IPS-18c (cell line): ENCODE measurements at regions not wholly inside any gene's neighbourhood (a gene's known extent, or its start where the extent isn't known, plus 50 kb on each side); places are given as distances from the start of the nearest gene placed in this dataset.
"Not testable (repeated sequence)": the region's sequence is repeated elsewhere in the genome, so short reads cannot be mapped to it uniquely, and the experiment has no call there.

Experiments used
- H3K4me3 ChIP-seq: 2 replicates; pipeline ENCODE4 v1.7.0; 2013; ENCODE audit warnings: low read depth, mild to moderate bottlenecking, low read length, moderate library complexity; ENCODE audit not compliant: insufficient read depth
- H3K9me3 ChIP-seq: one replicate; pipeline ENCODE4 v1.6.1; 2013; ENCODE audit warnings: mild to moderate bottlenecking, low read length, moderate library complexity; ENCODE audit not compliant: control insufficient read depth, insufficient read depth

DNA sequence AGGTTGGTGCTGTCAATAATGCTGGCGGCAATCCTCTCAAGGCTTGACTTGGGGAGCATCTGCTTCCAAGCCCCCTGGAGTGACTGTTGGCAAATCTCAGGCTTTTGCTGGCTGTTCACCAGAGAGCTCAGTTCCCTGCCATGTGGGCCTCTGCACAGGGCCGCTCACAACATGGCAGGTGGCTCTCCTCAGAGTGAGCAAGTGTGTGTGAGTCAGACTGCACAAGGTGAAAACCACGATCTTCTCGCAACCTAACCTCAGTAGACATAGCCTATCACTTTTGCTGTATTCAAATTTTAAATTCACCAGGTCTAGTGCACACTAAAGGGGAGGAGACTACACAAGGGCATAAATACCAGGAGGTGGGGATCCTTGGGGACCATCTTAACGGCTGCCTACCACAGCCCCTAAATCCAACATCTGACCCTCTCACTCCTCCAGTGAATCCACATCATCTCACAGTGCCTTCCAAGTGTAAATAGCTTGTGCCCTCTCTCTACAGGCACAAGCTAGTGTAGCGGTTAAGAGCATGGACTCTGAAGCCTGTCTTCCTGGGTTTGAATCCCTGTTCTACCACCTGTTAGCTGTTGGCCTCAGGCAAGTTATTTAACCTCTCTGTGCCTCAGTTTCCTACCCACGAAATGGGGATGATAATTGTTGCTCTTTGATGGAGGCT is 187.7 kb upstream of the CXCR4 start:
- H3K4me3 ChIP-seq = no peak overlapping the region
- no peaks in the 10 kb centered on the region for H3K9me3 ChIP-seq

DNA sequence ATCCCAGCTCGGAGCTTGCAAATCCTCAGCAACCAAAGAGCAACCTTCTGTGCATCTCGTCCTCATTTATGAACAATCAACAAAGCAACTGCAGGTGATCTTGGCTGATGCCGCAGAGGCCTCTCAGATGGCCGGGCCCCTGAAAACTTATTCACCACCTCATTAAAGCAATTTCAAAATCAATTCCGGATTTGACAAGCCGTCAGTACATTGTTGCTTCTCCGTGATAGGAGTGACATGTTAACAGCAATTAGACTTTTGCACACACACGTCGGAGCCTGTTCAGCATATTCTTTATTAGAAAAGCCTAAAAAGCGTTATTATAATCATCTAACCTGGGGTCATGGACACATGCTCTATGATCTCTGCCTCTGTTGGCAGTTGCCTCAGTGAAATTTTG is 183.1 kb upstream of the CXCR4 start:
- no peaks in the 10 kb centered on the region for H3K9me3 ChIP-seq
- no peak overlapping the region for H3K4me3 ChIP-seq

- no peak overlapping the region for H3K4me3 ChIP-seq
- no peaks in the 10 kb centered on the region for H3K9me3 ChIP-seq
These were observed 180.7 kb upstream of the CXCR4 start for GRCh38 chr2:136298631-136299030.

- H3K9me3 ChIP-seq = no peaks in the 10 kb centered on the region
- H3K4me3 ChIP-seq = no peak overlapping the region
These were observed 180.0 kb upstream of the CXCR4 start for GRCh38 chr2:136297994-136298393.

DNA sequence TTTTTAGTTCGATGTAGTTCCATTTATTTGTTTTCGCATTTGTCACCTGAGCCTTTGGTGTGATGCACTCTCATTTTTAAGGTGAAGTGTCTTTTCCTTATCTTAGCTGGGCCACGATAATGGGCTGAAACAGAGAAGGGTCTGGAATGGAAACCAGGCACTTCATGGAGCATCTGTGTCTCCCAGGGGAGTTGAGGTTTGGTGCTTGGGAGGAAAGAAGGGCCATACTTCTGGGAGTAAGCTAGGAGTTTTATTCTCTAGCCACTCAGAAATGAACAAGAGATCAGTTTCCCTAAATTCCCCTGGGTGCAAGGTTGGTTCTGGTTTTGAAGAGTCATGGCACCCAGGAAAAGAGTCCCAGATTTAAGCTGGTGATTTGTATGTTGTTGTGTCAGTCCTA is 179.4 kb upstream of the CXCR4 start:
- no peaks in the 10 kb centered on the region for H3K9me3 ChIP-seq
- H3K4me3 ChIP-seq = no peak overlapping the region

GRCh38 chr2:136295168-136295567 is 177.2 kb upstream of the CXCR4 start:
- H3K4me3 ChIP-seq = no peak overlapping the region
- no peaks in the 10 kb centered on the region for H3K9me3 ChIP-seq

DNA sequence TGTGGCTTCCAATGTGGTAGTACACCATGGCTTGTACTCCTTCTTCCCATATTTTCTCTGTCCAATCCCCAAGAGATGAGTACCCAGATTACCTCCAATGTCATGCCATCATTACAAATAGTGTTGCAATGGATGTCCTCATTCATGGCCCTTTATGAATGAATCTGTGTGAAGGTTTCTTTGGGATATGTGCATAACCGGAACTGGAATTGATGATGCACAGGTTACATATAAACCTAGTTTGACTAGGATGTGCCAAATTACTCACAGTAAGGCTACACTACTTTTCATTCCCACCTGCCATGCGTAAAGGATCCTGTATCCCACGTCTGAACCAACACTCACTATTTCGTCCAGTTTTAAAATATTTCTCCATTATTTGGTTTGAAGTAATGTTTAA is 173.9 kb upstream of the CXCR4 start:
- Histone ChIP-seq H3K9me3 (no peaks in the 10 kb centered on the region), H3K4me3 (no peak overlapping the region)

- Histone ChIP-seq H3K4me3 (no peak overlapping the region), H3K9me3 (no peaks in the 10 kb centered on the region)
These were observed 172.4 kb upstream of the CXCR4 start for GRCh38 chr2:136290326-136290725.

DNA sequence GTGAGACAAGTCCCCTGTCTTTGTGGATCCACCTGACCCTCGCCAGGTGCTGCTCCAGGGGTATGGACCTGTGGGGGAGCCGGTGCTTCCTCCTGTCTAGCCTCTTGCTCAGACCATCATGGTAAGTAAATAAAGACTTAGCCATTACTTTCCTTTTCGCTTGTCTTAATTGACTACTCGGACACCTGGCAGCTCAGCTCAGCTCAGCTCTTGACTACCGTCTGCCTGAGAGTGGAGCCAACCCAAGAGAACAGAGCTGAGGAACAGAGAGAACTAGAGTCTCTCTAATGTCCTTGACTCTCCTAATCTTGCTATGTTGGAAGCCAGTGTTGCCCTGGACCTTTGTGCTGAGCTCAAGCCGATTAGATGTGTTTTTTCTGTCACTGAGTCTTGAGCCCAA is 170.3 kb upstream of the CXCR4 start:
- Histone ChIP-seq H3K9me3 (no peaks in the 10 kb centered on the region), H3K4me3 (no peak overlapping the region)

GRCh38 chr2:136286423-136286822 is 168.5 kb upstream of the CXCR4 start:
- Histone ChIP-seq H3K9me3 (no peaks in the 10 kb centered on the region), H3K4me3 (no peak overlapping the region)

DNA sequence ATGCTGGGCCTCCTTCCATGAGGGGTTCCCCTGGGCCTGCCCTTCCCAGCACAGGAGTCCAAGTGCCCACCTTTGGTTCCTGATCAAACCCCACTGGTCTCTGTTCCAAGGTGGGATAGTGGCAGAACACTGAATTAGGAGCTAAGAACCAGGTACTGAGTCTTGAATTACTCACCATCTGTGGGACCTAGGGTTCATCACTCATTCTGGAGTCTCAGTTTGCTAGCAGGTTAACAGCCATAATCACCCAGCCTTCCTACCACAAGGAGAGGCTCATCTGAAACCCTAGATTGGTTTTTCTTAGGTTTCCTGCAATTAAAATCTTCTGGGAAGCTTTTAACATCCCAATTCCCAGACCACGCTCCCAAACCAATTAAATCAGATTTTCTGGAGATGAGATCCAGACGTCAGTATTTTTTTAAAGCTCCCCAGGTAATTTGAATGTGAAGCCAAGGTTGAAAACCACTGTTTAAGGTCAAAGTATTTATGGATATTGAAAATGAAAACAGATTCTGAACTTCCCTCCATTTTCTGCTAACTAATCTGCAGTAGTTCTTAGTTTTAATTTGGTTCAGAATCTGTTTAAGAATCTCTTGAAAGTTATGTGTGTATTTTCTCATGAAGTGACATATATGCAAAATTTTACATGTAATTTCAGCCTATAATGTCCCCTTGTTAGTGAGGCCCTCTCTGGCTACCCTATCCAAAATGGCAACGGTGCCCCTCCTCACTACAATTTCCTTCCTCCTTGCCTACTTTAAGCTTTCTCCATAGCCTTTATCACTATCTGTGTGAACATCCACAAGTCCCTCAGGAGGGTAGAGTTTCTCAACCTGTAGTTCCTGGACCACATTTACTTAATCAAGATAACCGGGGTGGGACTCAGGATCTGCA is 166.5 kb upstream of the CXCR4 start:
- H3K9me3 ChIP-seq = no peaks in the 10 kb centered on the region
- no peak overlapping the region for H3K4me3 ChIP-seq

- Histone ChIP-seq H3K9me3 (no peaks in the 10 kb centered on the region), H3K4me3 (no peak overlapping the region)
These were observed 164.3 kb upstream of the CXCR4 start for GRCh38 chr2:136282251-136282650.

- Histone ChIP-seq H3K4me3 (no peak overlapping the region), H3K9me3 (no peaks in the 10 kb centered on the region)
These were observed 163.5 kb upstream of the CXCR4 start for GRCh38 chr2:136281281-136282114.

GRCh38 chr2:136266346-136266745 is 148.4 kb upstream of the CXCR4 start:
- not testable (repeated sequence) for H3K4me3 ChIP-seq, H3K9me3 ChIP-seq

GRCh38 chr2:136259551-136259950 is 141.6 kb upstream of the CXCR4 start:
- H3K9me3 ChIP-seq = no peaks in the 10 kb centered on the region

GRCh38 chr2:136257893-136258292 is 139.9 kb upstream of the CXCR4 start:
- no peak overlapping the region for H3K4me3 ChIP-seq
- no peaks in the 10 kb centered on the region for H3K9me3 ChIP-seq

More at GRCh38 chr2:136259551-136259950, 141.6 kb upstream of the CXCR4 start:
- no peak overlapping the region for H3K4me3 ChIP-seq

- no peak overlapping the region for H3K4me3 ChIP-seq
- H3K9me3 ChIP-seq = no peaks in the 10 kb centered on the region
These were observed 137.9 kb upstream of the CXCR4 start for GRCh38 chr2:136255648-136256461.
